Fibroblast of villous mesenchyme (primary cell): ENCODE measurements at regions not wholly inside any gene's neighbourhood (a gene's known extent, or its start where the extent isn't known, plus 50 kb on each side); places are given as distances from the start of the nearest gene placed in this dataset.

Experiments used
- DNase-seq: peaks from one replicate; pipeline ENCODE4 v3.0.0-alpha.2; 2010; ENCODE audit warnings: low read depth
- H3K4me3 ChIP-seq: 2 replicates; pipeline ENCODE4 v1.5.1; 2011; ENCODE audit warnings: low read depth, mild to moderate bottlenecking, low read length
- TF ChIP-seq, protein P1 (sequence below): IDR thresholded peaks from 2 replicates; pipeline ENCODE4 v1.5.1; 2012; ENCODE audit warnings: low read depth, mild to moderate bottlenecking, low read length; ENCODE audit not compliant: insufficient read depth

DNA sequence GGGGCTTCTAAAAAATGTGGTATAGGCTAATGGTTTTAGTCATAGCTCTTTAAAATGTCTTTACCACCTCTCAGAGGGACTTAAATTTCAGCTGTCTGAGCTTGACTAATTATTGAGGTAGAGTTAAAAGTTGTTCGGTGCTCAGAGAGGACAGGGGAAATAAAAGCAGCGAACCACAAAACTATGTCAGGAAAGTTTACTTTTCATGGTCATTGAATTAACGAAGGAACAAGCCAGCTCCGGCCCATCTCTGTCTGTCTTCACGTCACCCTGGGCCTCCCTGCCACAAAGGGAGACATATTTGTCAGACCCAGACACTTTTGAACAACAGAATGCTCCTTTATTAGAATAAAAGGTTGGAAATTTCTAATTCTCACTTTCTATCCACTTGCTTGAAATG lies 98.8 kb upstream of the EFNA5 start:
- TF ChIP-seq, protein P1, sequence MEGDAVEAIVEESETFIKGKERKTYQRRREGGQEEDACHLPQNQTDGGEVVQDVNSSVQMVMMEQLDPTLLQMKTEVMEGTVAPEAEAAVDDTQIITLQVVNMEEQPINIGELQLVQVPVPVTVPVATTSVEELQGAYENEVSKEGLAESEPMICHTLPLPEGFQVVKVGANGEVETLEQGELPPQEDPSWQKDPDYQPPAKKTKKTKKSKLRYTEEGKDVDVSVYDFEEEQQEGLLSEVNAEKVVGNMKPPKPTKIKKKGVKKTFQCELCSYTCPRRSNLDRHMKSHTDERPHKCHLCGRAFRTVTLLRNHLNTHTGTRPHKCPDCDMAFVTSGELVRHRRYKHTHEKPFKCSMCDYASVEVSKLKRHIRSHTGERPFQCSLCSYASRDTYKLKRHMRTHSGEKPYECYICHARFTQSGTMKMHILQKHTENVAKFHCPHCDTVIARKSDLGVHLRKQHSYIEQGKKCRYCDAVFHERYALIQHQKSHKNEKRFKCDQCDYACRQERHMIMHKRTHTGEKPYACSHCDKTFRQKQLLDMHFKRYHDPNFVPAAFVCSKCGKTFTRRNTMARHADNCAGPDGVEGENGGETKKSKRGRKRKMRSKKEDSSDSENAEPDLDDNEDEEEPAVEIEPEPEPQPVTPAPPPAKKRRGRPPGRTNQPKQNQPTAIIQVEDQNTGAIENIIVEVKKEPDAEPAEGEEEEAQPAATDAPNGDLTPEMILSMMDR = no peak
- DNase-seq = no peak
- H3K4me3 ChIP-seq = no peak overlapping the region

DNA sequence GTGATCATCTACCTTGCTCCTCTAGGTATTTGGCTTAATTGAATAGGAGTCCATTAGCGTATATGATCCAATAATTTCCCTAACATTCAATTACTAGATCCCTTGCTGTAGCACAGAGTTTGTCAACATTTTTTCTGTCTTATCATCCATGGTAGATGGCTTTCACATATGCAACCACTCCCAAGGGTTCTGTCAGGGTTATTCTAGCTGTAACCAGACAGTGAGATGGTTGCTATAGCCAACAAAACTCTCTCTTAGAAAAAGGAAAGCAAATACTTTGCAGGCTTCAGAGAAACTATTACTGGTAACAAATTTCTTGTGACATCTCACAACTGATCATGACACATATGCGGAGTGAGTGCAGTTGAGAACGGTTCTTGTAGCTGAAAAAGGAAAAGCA lies 96.2 kb upstream of the EFNA5 start:
- TF ChIP-seq, protein P1 = no peak
- no peak for DNase-seq
- H3K4me3 ChIP-seq = no peak overlapping the region

DNA sequence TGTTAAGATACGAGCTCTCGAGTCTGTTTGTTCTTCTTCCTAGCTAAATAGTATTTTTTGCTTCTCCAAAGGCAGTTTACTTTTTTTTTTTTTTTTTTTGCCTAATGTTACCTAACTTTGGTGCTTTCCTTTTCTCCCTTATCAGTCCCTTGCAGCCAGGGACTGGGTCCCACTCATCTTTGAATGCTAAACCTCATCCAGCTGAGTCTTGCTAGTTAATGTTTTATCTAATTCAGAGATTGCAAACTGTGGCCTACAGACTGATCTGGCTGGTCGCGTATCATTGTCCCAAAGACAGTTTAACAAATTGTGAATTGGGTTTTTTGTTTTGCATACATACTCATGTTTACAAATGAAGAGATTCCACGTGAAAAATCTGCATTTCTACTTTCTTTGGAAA lies 95.7 kb upstream of the EFNA5 start:
- no peak overlapping the region for H3K4me3 ChIP-seq
- no peak for DNase-seq
- TF ChIP-seq, protein P1 = no peak

DNA sequence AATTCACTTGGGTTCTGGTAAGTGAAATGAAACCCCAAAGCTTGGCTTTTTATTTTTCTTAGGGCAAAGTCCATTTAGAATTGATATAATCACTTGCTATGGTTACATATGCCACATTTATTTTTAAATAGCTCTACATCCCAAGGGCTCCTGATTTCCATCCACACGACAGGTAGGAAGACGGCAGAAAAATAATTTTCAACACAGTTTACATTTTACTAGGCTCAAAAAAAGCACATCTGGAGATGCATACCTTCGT lies 95.0 kb upstream of the EFNA5 start:
- no peak overlapping the region for H3K4me3 ChIP-seq
- DNase-seq = no peak
- TF ChIP-seq, protein P1 = no peak

DNA sequence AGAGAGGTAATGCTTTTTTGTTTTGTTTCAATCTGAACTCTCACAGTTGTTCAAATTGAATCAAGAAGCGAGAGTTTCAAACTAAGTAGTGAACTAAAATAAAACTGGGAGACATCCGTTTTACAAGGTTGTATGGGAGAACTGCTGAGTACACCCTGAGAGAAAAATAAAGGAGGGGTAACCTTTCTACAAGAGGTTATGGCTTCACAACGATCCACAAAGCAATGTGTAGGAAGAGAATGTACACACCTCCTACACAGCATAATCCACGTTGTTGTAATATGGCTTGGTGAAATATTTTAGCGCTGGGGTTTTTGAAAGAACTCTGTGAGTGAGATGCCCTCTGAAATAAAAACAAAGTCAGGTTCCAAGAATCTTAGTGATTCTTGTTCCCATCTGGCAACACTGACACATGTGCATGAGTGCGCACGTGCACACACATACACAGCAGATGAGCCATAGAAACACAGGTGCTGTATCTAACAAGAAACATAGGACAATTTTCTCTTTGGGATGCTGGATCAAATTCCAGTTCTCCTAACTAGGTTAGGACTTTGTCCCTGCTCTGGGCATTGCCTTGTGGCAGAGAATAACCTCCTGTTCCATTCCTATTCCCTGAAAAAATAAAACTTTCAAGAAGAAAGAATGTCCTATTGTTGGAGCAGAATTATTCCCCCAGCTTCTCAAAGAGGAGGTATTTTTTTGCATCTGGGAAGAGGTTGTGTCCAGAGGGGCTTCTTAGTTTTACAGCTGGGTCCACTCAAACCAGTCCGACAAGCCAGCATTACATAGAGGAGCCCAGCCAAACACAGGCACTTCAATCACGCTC lies 94.5 kb upstream of the EFNA5 start:
- no peak for DNase-seq
- TF ChIP-seq, protein P1 = no peak
- no peak overlapping the region for H3K4me3 ChIP-seq

DNA sequence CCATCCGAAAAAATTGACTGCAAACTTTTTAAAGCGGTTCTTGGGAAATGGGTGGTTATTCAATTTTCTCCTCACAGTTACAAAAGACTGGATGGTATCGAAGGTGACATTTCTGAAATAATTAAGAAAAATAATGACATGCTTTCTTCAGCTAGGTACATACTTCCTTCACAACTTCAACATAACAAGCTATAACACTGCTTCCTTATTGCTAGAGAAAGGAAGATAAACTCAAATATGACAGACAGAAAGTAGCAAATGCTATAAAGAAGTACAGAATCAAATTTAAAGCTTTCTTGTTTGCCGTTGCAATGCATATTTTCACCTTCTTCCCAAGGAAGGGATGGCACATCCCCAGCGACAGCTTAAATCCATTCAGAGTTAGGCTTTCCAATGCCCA lies 93.5 kb upstream of the EFNA5 start:
- no peak for DNase-seq
- TF ChIP-seq, protein P1 = no peak
- H3K4me3 ChIP-seq = no peak overlapping the region

DNA sequence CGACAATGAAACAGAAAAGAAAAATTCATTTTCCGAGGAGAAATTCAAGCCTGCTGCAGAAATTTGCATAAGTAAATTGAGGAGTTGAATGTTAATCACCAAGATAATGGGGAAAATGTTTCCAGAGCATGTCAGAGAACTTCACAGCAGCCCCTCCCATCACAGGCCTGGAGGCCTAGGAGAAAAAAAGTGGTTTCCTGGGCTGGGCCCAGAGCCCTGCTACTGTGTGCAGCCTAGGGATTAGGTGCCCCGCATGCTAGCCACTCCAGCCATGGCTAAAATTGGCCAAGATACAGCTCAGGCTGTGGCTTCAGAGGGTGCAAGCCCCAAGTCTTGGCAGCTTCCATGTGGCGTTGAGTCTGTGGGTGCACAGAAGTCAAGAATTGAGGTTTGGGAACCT lies 82.7 kb upstream of the EFNA5 start:
- TF ChIP-seq, protein P1 = no peak
- H3K4me3 ChIP-seq = no peak overlapping the region
- no peak for DNase-seq
